ENCODE measurements at regions not wholly inside any gene's neighbourhood (a gene's known extent, or its start where the extent isn't known, plus 50 kb on each side); places are given as distances from the start of the nearest gene placed in this dataset.
A peak's percentile ranks its signal among the peaks of the same experiment; 100 is the strongest.

DNA sequence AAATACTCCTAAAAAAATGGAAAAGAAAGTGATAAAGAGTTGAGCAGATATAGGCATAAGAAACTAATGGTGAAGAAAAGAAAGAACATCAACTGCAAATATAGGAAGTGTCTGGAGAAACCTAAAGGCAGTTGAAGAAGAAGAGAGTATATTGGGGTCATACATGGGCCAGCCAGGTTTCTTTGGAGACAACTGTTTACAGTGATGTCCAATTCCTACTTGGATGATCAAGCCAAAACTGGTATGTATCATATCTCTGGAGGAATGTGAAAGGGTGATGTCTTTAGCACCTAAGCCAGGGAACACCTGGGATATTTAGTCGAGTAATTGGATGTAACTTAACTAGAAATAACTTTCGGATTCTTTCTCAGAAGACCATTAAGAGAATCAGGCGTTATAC, 129.3 kb upstream of the FLRT2 start:
- Histone ChIP-seq H3K27ac (ENCODE audit: low read length) (no peak overlapping the region), H3K27me3 (ENCODE audit: control insufficient read depth in 1 of 2, insufficient read depth in 2 of 2, low read length in 2 of 2) (no peaks in the 10 kb centered on the region), H3K4me3 (ENCODE audit: low read length in 2 of 2) (no peak overlapping the region), H3K9me3 (ENCODE audit: control insufficient read depth in 2 of 2, low read length in 2 of 2) (no peaks in the 10 kb centered on the region), H3K36me3 (ENCODE audit: control insufficient read depth in 2 of 2, insufficient read depth in 2 of 2, low read length in 2 of 2) (no peaks in the 10 kb centered on the region), H3K9ac (ENCODE audit: low read length in 2 of 2) (no peak overlapping the region), H3K4me1 (ENCODE audit: control insufficient read depth, insufficient read depth, low read length) (no peaks in the 10 kb centered on the region)

DNA sequence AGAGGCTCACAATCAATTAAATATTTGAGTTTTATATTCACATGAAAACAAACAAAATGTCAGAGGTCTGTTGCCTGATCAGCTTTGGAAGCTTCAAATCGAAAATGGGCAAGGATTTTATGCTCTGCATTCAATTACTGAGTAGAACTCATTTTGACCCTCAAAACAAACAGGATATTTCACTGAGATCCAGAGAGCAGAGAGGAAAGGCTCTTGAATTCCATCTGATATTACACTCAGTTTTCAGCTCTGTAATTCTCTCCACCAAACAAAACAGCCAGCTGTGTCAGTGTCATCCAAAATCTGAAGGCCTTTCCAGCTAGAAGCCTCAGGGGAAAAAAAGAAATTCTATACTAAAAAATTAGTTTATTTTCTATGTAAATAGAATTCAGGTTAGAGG, 128.6 kb upstream of the FLRT2 start:
- no peak overlapping the region for H3K27ac ChIP-seq (ENCODE audit: low read length)

DNA sequence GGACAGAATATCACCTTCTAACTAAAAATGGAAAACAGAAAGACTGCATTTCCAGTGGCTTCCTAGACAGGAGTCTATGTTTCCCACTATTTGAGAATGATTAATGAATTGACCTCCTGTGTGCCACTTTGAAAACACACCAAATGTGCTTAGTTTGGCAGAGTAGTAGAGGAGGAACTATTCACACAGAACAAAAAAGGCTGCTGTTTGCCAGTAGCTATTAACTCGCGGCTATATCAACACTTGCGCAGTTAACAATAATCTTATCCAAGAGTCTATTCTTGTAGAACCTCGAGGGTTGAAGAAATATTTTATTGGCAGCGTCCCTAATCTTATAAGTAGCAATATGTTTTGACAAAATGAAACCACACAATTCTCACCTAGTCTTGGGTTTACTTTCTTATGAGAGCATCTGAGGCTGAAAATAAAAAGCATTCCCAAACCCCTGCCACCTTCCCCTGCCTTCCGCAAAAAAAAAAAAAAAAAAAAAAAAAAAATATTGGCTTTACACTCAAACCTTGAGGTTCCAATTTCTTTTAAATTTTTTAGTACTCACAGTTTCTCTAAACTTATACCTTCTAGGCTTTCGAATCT, 127.3 kb upstream of the FLRT2 start:
- Histone ChIP-seq H3K4me3 (ENCODE audit: low read length in 2 of 2) (no peak overlapping the region), H3K9me3 (ENCODE audit: control insufficient read depth in 2 of 2, low read length in 2 of 2) (no peaks in the 10 kb centered on the region), H3K9ac (ENCODE audit: low read length in 2 of 2) (no peak overlapping the region), H3K27ac (ENCODE audit: low read length) (no peak overlapping the region), H3K36me3 (ENCODE audit: control insufficient read depth in 2 of 2, insufficient read depth in 2 of 2, low read length in 2 of 2) (no peaks in the 10 kb centered on the region), H3K27me3 (ENCODE audit: control insufficient read depth in 1 of 2, insufficient read depth in 2 of 2, low read length in 2 of 2) (no peaks in the 10 kb centered on the region), H3K4me1 (ENCODE audit: control insufficient read depth, insufficient read depth, low read length) (no peaks in the 10 kb centered on the region)

More for the DNA sequence above, 128.6 kb upstream of the FLRT2 start:
- no peaks in the 10 kb centered on the region for H3K9me3 ChIP-seq (ENCODE audit: control insufficient read depth in 2 of 2, low read length in 2 of 2)
- H3K4me1 ChIP-seq (ENCODE audit: control insufficient read depth, insufficient read depth, low read length) = no peaks in the 10 kb centered on the region
- H3K27me3 ChIP-seq (ENCODE audit: control insufficient read depth in 1 of 2, insufficient read depth in 2 of 2, low read length in 2 of 2) = no peaks in the 10 kb centered on the region
- H3K4me3 ChIP-seq (ENCODE audit: low read length in 2 of 2) = no peak overlapping the region
- no peak overlapping the region for H3K9ac ChIP-seq (ENCODE audit: low read length in 2 of 2)
- no peaks in the 10 kb centered on the region for H3K36me3 ChIP-seq (ENCODE audit: control insufficient read depth in 2 of 2, insufficient read depth in 2 of 2, low read length in 2 of 2)

DNA sequence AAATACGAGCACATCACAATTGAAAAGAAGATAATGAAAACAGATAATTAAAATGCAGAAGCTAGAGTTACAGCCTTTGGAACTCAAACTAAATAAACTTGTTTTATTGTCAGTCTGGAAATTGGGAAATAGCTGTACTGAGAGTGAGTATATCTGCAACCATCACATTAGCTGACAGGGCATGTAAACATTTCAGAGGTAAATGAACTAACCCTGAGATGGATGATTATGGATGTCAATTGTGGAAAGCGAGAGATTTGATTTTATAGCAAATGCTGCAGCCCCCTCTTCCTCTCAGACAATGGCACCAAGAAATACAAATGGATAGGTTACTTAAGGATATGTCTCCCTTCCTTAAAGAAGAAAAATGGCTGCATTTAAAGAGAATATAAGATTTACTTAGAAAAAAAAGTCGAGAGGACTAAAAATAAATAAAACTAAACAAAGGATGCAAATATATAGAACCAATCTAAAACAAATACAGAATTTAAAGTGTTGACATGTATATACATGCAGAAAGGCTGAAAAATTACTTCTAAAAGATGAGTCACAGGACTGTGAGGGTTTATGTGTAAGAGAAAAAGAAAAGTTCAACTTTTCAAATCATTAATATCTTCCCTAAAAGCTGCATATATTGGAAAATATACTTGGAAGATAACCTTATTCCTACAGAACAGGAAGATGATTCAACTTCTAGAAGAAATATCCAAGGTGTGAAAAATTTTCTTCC, 120.3 kb upstream of the FLRT2 start:
- Histone ChIP-seq H3K27ac (ENCODE audit: low read length) (no peak overlapping the region), H3K9me3 (ENCODE audit: control insufficient read depth in 2 of 2, low read length in 2 of 2) (no peaks in the 10 kb centered on the region), H3K27me3 (ENCODE audit: control insufficient read depth in 1 of 2, insufficient read depth in 2 of 2, low read length in 2 of 2) (no peaks in the 10 kb centered on the region), H3K4me1 (ENCODE audit: control insufficient read depth, insufficient read depth, low read length) (no peaks in the 10 kb centered on the region), H3K4me3 (ENCODE audit: low read length in 2 of 2) (no peak overlapping the region), H3K36me3 (ENCODE audit: control insufficient read depth in 2 of 2, insufficient read depth in 2 of 2, low read length in 2 of 2) (no peaks in the 10 kb centered on the region), H3K9ac (ENCODE audit: low read length in 2 of 2) (no peak overlapping the region)

DNA sequence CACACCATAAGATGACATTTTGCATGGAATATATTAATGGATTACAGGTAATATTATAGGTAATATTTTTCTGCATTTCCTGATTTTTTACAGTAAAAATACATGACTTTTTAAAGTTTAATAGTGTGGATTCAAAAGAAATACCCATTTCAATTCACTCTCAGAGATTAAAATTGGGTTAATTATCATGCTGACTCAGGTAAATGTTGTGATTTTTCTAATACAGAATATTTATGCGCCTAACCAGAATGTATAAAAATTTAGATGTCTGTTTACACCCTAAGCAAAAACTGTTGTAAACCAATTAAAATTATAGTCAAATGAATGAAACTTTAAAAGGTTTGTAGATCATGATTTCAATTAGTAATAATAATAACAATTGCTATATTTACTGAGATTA, 117.2 kb upstream of the FLRT2 start:
- Histone ChIP-seq H3K4me3 (ENCODE audit: low read length in 2 of 2) (no peak overlapping the region), H3K9me3 (ENCODE audit: control insufficient read depth in 2 of 2, low read length in 2 of 2) (no peaks in the 10 kb centered on the region), H3K9ac (ENCODE audit: low read length in 2 of 2) (no peak overlapping the region), H3K27ac (ENCODE audit: low read length) (no peak overlapping the region), H3K27me3 (ENCODE audit: control insufficient read depth in 1 of 2, insufficient read depth in 2 of 2, low read length in 2 of 2) (no peaks in the 10 kb centered on the region), H3K4me1 (ENCODE audit: control insufficient read depth, insufficient read depth, low read length) (no peaks in the 10 kb centered on the region), H3K36me3 (ENCODE audit: control insufficient read depth in 2 of 2, insufficient read depth in 2 of 2, low read length in 2 of 2) (no peaks in the 10 kb centered on the region)

DNA sequence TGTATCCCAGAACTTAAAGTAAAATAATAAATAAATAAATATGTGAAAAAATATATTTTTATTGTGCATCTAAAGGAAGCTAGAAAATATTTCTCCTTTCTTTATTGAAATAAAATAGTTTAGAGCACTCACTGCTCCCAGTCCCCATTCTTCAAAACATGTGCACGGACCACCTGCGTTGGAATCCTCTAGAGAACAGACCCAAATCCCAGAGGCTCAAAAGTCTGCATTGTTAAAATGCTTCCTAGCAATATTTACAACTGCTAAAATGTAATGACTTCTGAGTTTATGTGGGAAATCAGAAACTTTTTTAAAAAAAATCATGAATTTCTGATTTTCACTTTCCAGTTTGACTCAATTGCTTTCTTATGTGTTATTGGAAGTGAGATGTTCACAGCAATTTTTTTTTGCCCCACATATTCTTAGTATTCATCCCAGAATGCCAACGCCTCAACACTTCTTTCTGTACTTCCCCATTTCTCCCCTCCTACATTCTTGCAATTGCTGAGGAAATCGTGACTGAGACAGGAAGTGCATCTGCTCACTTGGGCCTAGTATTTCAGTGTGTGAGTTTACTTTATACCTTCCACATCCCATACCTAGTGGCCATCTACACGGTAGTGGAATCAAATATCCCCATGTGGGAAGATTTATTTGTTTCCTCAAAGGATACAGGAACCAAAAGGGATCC, 116.0 kb upstream of the FLRT2 start:
- Histone ChIP-seq H3K36me3 (ENCODE audit: control insufficient read depth in 2 of 2, insufficient read depth in 2 of 2, low read length in 2 of 2) (no peaks in the 10 kb centered on the region), H3K27me3 (ENCODE audit: control insufficient read depth in 1 of 2, insufficient read depth in 2 of 2, low read length in 2 of 2) (no peaks in the 10 kb centered on the region), H3K4me1 (ENCODE audit: control insufficient read depth, insufficient read depth, low read length) (no peaks in the 10 kb centered on the region), H3K27ac (ENCODE audit: low read length) (no peak overlapping the region), H3K4me3 (ENCODE audit: low read length in 2 of 2) (no peak overlapping the region), H3K9me3 (ENCODE audit: control insufficient read depth in 2 of 2, low read length in 2 of 2) (no peaks in the 10 kb centered on the region), H3K9ac (ENCODE audit: low read length in 2 of 2) (no peak overlapping the region)

DNA sequence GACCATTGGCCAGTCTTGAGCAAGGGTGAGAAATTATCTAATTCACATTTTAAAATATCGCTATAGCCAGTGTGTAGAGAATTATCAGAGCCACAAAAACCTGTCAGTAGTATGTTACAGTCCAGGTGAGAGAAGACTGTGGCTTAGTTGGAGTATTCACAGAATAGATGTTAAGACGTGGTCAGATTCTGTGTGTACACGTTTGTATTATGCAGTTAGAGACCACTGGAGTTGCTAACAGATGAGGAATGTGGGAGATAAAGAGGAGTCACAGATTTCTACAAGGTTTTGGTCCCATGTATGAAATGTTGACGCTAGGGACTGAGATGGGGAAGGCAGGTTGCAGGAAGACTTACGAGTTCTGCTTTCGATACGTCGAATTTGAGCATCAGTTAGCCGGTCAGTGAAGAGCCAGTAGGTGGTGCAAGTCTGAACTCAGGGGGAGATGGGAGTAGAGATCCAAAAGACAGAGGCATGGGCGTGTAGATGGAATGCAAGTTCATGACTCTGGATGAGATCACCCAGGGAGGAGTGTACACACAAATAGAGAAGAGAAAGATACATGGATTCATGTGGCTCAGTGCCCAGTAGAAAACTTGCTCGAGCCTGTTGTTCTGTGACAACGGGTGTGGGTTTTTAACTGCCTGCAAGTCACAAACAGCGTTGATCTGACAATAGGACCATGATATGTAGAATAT, 114.8 kb upstream of the FLRT2 start:
- H3K27ac ChIP-seq (ENCODE audit: low read length) = no peak overlapping the region

DNA sequence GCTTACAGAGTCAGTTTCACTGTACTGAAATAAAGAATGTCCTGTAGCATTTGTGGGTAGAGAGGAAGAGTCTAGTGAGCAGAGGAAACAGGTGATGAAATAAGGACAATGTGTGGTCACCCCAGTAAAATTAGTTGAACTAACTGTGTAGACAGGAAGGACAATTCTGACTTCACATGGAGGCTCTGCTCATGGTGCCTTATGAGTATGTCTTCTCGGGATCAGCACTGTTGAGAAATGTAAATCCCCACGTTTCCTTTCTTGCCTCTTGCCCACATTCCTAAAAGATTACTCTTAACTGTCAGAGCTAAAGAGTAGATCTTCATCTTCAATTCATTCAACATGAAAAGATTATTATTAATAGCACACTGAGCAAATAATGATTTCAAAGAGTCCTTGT, 113.2 kb upstream of the FLRT2 start:
- no peak overlapping the region for H3K4me3 ChIP-seq (ENCODE audit: low read length in 2 of 2)
- no peaks in the 10 kb centered on the region for H3K27me3 ChIP-seq (ENCODE audit: control insufficient read depth in 1 of 2, insufficient read depth in 2 of 2, low read length in 2 of 2)
- no peak overlapping the region for H3K27ac ChIP-seq (ENCODE audit: low read length)
- no peak overlapping the region for H3K9ac ChIP-seq (ENCODE audit: low read length in 2 of 2)
- no peaks in the 10 kb centered on the region for H3K36me3 ChIP-seq (ENCODE audit: control insufficient read depth in 2 of 2, insufficient read depth in 2 of 2, low read length in 2 of 2)
- H3K9me3 ChIP-seq (ENCODE audit: control insufficient read depth in 2 of 2, low read length in 2 of 2) = no peaks in the 10 kb centered on the region
- no peaks in the 10 kb centered on the region for H3K4me1 ChIP-seq (ENCODE audit: control insufficient read depth, insufficient read depth, low read length)

More for the DNA sequence above, 114.8 kb upstream of the FLRT2 start:
- no peaks in the 10 kb centered on the region for H3K27me3 ChIP-seq (ENCODE audit: control insufficient read depth in 1 of 2, insufficient read depth in 2 of 2, low read length in 2 of 2)
- H3K4me1 ChIP-seq (ENCODE audit: control insufficient read depth, insufficient read depth, low read length) = no peaks in the 10 kb centered on the region
- H3K9me3 ChIP-seq (ENCODE audit: control insufficient read depth in 2 of 2, low read length in 2 of 2) = no peaks in the 10 kb centered on the region
- H3K4me3 ChIP-seq (ENCODE audit: low read length in 2 of 2) = peak overlapping the region in 1 of 2 donors; percentile 16
- H3K36me3 ChIP-seq (ENCODE audit: control insufficient read depth in 2 of 2, insufficient read depth in 2 of 2, low read length in 2 of 2) = no peaks in the 10 kb centered on the region
- no peak overlapping the region for H3K9ac ChIP-seq (ENCODE audit: low read length in 2 of 2)

DNA sequence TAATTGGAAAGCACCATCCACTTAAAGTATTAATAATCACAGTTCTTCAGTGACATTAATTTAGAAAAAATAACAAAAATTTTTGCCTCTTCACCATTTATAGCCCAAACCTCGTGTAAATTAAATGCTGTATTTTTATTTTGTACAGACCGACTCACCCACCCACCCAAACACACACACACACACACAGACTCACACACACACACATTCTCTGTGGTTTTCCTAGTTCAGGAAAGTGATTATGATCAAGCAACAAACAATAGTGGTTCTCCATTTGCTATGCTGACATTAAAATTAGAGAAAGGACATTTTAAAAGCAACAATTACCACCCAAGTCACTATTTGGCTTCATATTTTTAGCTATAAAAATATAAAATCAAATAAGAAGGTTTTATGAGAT, 112.5 kb upstream of the FLRT2 start:
- Histone ChIP-seq H3K4me1 (ENCODE audit: control insufficient read depth, insufficient read depth, low read length) (no peaks in the 10 kb centered on the region), H3K4me3 (ENCODE audit: low read length in 2 of 2) (no peak overlapping the region), H3K27ac (ENCODE audit: low read length) (no peak overlapping the region), H3K27me3 (ENCODE audit: control insufficient read depth in 1 of 2, insufficient read depth in 2 of 2, low read length in 2 of 2) (no peaks in the 10 kb centered on the region), H3K9me3 (ENCODE audit: control insufficient read depth in 2 of 2, low read length in 2 of 2) (no peaks in the 10 kb centered on the region), H3K36me3 (ENCODE audit: control insufficient read depth in 2 of 2, insufficient read depth in 2 of 2, low read length in 2 of 2) (no peaks in the 10 kb centered on the region), H3K9ac (ENCODE audit: low read length in 2 of 2) (no peak overlapping the region)

DNA sequence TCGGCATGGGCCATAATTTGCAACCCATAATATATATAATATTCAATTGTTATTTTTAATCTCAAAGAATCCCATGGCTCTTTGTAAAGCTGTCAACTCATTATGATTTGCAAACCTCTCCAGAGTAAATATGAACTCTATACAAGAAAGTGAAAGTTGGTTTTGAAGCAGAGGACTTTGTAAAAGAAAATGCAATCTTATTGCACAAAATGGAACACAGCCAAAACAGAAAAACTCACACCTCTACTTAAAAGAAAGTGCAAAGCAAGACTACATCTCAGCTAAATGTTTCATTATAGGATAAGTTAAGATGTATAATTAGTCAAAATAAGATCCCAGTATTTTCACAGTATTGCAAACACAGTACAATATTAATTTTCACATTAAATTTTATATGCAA, 111.2 kb upstream of the FLRT2 start:
- no peaks in the 10 kb centered on the region for H3K4me1 ChIP-seq (ENCODE audit: control insufficient read depth, insufficient read depth, low read length)
- H3K9me3 ChIP-seq (ENCODE audit: control insufficient read depth in 2 of 2, low read length in 2 of 2) = no peaks in the 10 kb centered on the region
- no peaks in the 10 kb centered on the region for H3K27me3 ChIP-seq (ENCODE audit: control insufficient read depth in 1 of 2, insufficient read depth in 2 of 2, low read length in 2 of 2)
- no peak overlapping the region for H3K9ac ChIP-seq (ENCODE audit: low read length in 2 of 2)
- H3K36me3 ChIP-seq (ENCODE audit: control insufficient read depth in 2 of 2, insufficient read depth in 2 of 2, low read length in 2 of 2) = no peaks in the 10 kb centered on the region
- no peak overlapping the region for H3K27ac ChIP-seq (ENCODE audit: low read length)
- no peak overlapping the region for H3K4me3 ChIP-seq (ENCODE audit: low read length in 2 of 2)
